Astrocyte of the cerebellum (primary cell): ENCODE measurements at regions not wholly inside any gene's neighbourhood (a gene's known extent, or its start where the extent isn't known, plus 50 kb on each side); places are given as distances from the start of the nearest gene placed in this dataset.

ENCODE experiments used
- DNase-seq: peaks from one replicate; pipeline ENCODE4 v3.0.0-alpha.2; 2011; ENCODE audit warnings: low read depth
- H3K4me3 ChIP-seq: 2 replicates; pipeline ENCODE4 v1.5.1; 2011; ENCODE audit warnings: mild to moderate bottlenecking, low read depth, low read length, moderate library complexity
- CTCF ChIP-seq: IDR thresholded peaks from 2 replicates; pipeline ENCODE4 v1.5.1; 2012; ENCODE audit warnings: low read length, low read depth, moderate library complexity, mild to moderate bottlenecking; ENCODE audit errors: missing control alignments
- in situ Hi-C: cut with HindIII; loops from 2 replicates; pipeline ENCODE4 v1.10.0; 2017; ENCODE audit warnings: low sequenced_read_pairs

GRCh38 chr19:32219881-32220472 lies 125.4 kb upstream of the ZNF507 start:
- in situ Hi-C loops, result no loop called here
- DNase-seq, result no peak
- no peak overlapping the region for H3K4me3 ChIP-seq
- no peak for TF ChIP-seq CTCF

GRCh38 chr19:32220951-32221350 lies 124.5 kb upstream of the ZNF507 start:
- H3K4me3 ChIP-seq, result no peak overlapping the region
- no peak for TF ChIP-seq CTCF
- in situ Hi-C loops, result no loop called here
- no peak for DNase-seq

- no peak overlapping the region for H3K4me3 ChIP-seq
- no peak for DNase-seq
- in situ Hi-C loops, result no loop called here
- no peak for TF ChIP-seq CTCF
Observed at GRCh38 chr19:32222556-32222955, 122.9 kb upstream of the ZNF507 start.

- DNase-seq, result no peak
- no peak overlapping the region for H3K4me3 ChIP-seq
- TF ChIP-seq CTCF, result no peak
- in situ Hi-C loops, result no loop called here
Observed at GRCh38 chr19:32223106-32223505, 122.3 kb upstream of the ZNF507 start.

- no peak for TF ChIP-seq CTCF
- DNase-seq, result no peak
- no peak overlapping the region for H3K4me3 ChIP-seq
- in situ Hi-C loops, result no loop called here
Observed at GRCh38 chr19:32223595-32224370, 121.6 kb upstream of the ZNF507 start.

- peak; percentile 98 for TF ChIP-seq CTCF
- in situ Hi-C loops, result no loop called here
- H3K4me3 ChIP-seq, result peak overlapping the region; percentile 16
- DNase-seq, result no peak
Observed at GRCh38 chr19:32224371-32225244, 120.8 kb upstream of the ZNF507 start.
